ENCODE measurements at regions not wholly inside any gene's neighbourhood (a gene's known extent, or its start where the extent isn't known, plus 50 kb on each side); places are given as distances from the start of the nearest gene placed in this dataset.

- H3K9me3 ChIP-seq (ENCODE audit: control insufficient read depth in 4 of 4, insufficient read depth in 3 of 4, low read length in 3 of 4) = no peaks in the 10 kb centered on the region
- no peak overlapping the region for H3K27ac ChIP-seq (ENCODE audit: low read depth in 1 of 2, low read length in 1 of 2)
- H3K27me3 ChIP-seq (ENCODE audit: control insufficient read depth in 3 of 3, insufficient read depth in 3 of 3, low read length in 2 of 3) = no peaks in the 10 kb centered on the region
- H3K9ac ChIP-seq (ENCODE audit: insufficient read depth in 1 of 2, low read length in 2 of 2) = no peak overlapping the region
- WGBS, 2 donors = 82 to 88% methylated on average over 4 of the region's 4 CpGs
- H3K4me3 ChIP-seq = no peak overlapping the region
- no peak for TF ChIP-seq CTCF (IDR thresholded peaks at IDR 0.05; ENCODE audit: control extremely low read depth, extremely low read depth)
- peaks cover 0 to 12% (median 0%) of the 10 kb centered on the region in 5 donors for H3K4me1 ChIP-seq (ENCODE audit: control insufficient read depth in 5 of 5, insufficient read depth in 5 of 5, low read length in 5 of 5)
- DNase-seq = no peak
- no peaks in the 10 kb centered on the region for H3K36me3 ChIP-seq (ENCODE audit: control insufficient read depth in 4 of 4, insufficient read depth in 4 of 4, low read length in 4 of 4)
- ATAC-seq (ENCODE audit: insufficient read depth, low FRiP score) = no peak
Measured at GRCh38 chr6:91449539-91449938, 862.7 kb upstream of the MAP3K7 start.

- Histone ChIP-seq H3K4me3 (no peak overlapping the region), H3K4me1 (ENCODE audit: control insufficient read depth in 5 of 5, insufficient read depth in 5 of 5, low read length in 5 of 5) (no peaks in the 10 kb centered on the region), H3K9me3 (ENCODE audit: control insufficient read depth in 4 of 4, insufficient read depth in 3 of 4, low read length in 3 of 4) (no peaks in the 10 kb centered on the region), H3K9ac (ENCODE audit: insufficient read depth in 1 of 2, low read length in 2 of 2) (no peak overlapping the region), H3K36me3 (ENCODE audit: control insufficient read depth in 4 of 4, insufficient read depth in 4 of 4, low read length in 4 of 4) (no peaks in the 10 kb centered on the region), H3K27ac (ENCODE audit: low read depth in 1 of 2, low read length in 1 of 2) (no peak overlapping the region), H3K27me3 (ENCODE audit: control insufficient read depth in 3 of 3, insufficient read depth in 3 of 3, low read length in 2 of 3) (no peaks in the 10 kb centered on the region)
- TF ChIP-seq CTCF (IDR thresholded peaks at IDR 0.05; ENCODE audit: control extremely low read depth, extremely low read depth) = no peak
- peak in 1 of 3 donors; percentile 6 for DNase-seq
- no peak for ATAC-seq (ENCODE audit: insufficient read depth, low FRiP score)
- 78 to 81% methylated on average over 3 of the region's 3 CpGs for WGBS, 2 donors
Measured at GRCh38 chr6:91447530-91448254, 860.8 kb upstream of the MAP3K7 start.

- WGBS, 2 donors = 69 to 82% methylated on average over 2 of the region's 2 CpGs
Measured at GRCh38 chr6:91447081-91447480, 860.2 kb upstream of the MAP3K7 start.

More at GRCh38 chr6:91447081-91447480, 860.2 kb upstream of the MAP3K7 start:
- Histone ChIP-seq H3K9me3 (ENCODE audit: control insufficient read depth in 4 of 4, insufficient read depth in 3 of 4, low read length in 3 of 4) (no peaks in the 10 kb centered on the region), H3K27me3 (ENCODE audit: control insufficient read depth in 3 of 3, insufficient read depth in 3 of 3, low read length in 2 of 3) (no peaks in the 10 kb centered on the region), H3K4me3 (no peak overlapping the region), H3K4me1 (ENCODE audit: control insufficient read depth in 5 of 5, insufficient read depth in 5 of 5, low read length in 5 of 5) (no peaks in the 10 kb centered on the region), H3K36me3 (ENCODE audit: control insufficient read depth in 4 of 4, insufficient read depth in 4 of 4, low read length in 4 of 4) (no peaks in the 10 kb centered on the region), H3K9ac (ENCODE audit: insufficient read depth in 1 of 2, low read length in 2 of 2) (no peak overlapping the region), H3K27ac (ENCODE audit: low read depth in 1 of 2, low read length in 1 of 2) (no peak overlapping the region)
- ATAC-seq (ENCODE audit: insufficient read depth, low FRiP score) = no peak
- DNase-seq = no peak
- no peak for TF ChIP-seq CTCF (IDR thresholded peaks at IDR 0.05; ENCODE audit: control extremely low read depth, extremely low read depth)

Measured in lung (tissue), 11 donors.